CD4-positive, alpha-beta T cell treated with Interleukin-6 at 100 ng/mL for 8 hours (primary cell): ENCODE measurements at regions not wholly inside any gene's neighbourhood (a gene's known extent, or its start where the extent isn't known, plus 50 kb on each side); places are given as distances from the start of the nearest gene placed in this dataset.
"Not testable (repeated sequence)": the region's sequence is repeated elsewhere in the genome, so short reads cannot be mapped to it uniquely, and the experiment has no call there.

Source experiments
- DNase-seq: peaks from one replicate; pipeline ENCODE4 v3.0.0-alpha.2; 2020; ENCODE audit warnings: mixed read lengths, low spot score

GRCh38 chr21:6556516-6556915 is 3964.9 kb upstream of the TPTE start:
- DNase-seq = not testable (repeated sequence)

GRCh38 chr21:6557415-6557814 is 3964.0 kb upstream of the TPTE start:
- DNase-seq = not testable (repeated sequence)

GRCh38 chr21:6561168-6561567 is 3960.2 kb upstream of the TPTE start:
- DNase-seq = not testable (repeated sequence)

GRCh38 chr21:6561578-6561977 is 3959.8 kb upstream of the TPTE start:
- DNase-seq = not testable (repeated sequence)

GRCh38 chr21:6564543-6565166 is 3956.7 kb upstream of the TPTE start:
- DNase-seq = not testable (repeated sequence)

- DNase-seq = peak; percentile 0
Observed at GRCh38 chr21:6565190-6566094, 3955.9 kb upstream of the TPTE start.

- not testable (repeated sequence) for DNase-seq
Observed at GRCh38 chr21:6567542-6567941, 3953.8 kb upstream of the TPTE start.

GRCh38 chr21:6569152-6569551 is 3952.2 kb upstream of the TPTE start:
- not testable (repeated sequence) for DNase-seq

GRCh38 chr21:6569587-6570392 is 3951.6 kb upstream of the TPTE start:
- DNase-seq = not testable (repeated sequence)

GRCh38 chr21:6570700-6571368 is 3950.5 kb upstream of the TPTE start:
- not testable (repeated sequence) for DNase-seq

- not testable (repeated sequence) for DNase-seq
Observed at GRCh38 chr21:6573576-6573975, 3947.8 kb upstream of the TPTE start.

- not testable (repeated sequence) for DNase-seq
Observed at GRCh38 chr21:6579801-6580200, 3941.6 kb upstream of the TPTE start.
